ENCODE measurements at regions not wholly inside any gene's neighbourhood (a gene's known extent, or its start where the extent isn't known, plus 50 kb on each side); places are given as distances from the start of the nearest gene placed in this dataset.

DNA sequence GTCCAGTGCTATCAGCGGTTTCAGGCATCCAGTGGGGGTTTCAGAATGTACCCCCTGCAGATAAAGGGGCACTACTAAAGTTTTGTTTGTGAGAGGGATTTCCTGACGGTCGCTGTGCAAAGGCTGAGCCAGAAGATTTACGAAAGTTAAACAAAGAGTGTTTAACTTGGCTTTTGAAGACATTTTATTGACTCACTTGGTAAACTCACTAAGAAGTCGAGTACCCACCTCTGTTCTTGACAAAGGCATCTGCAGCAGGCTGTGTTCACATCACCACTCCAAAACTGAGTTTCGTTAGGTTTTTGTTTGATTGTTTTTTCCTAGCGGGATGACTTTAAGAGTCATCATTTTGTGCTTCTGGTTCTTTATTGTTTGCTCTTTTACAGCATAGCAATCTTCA lies 143.9 kb upstream of the TBL1X start:
- H3K79me2 ChIP-seq (ENCODE audit: insufficient read depth) = no peaks in the 10 kb centered on the region
- TF ChIP-seq EZH2phosphoT487 (IDR thresholded peaks at IDR 0.05; ENCODE audit: insufficient read depth, low read depth) (no peak), EZH2 (IDR thresholded peaks at IDR 0.05; ENCODE audit: insufficient read depth, poor library complexity, severe bottlenecking) (no peak)
- H3K27me3 ChIP-seq (replicated peaks; ENCODE audit: insufficient read depth) = no peaks in the 10 kb centered on the region
- no peaks in the 10 kb centered on the region for H3K36me3 ChIP-seq (ENCODE audit: low read depth)
- H2AFZ ChIP-seq = no peak overlapping the region
- H3K9ac ChIP-seq = no peak overlapping the region
- WGBS, 2 experiments (ENCODE audit: low coverage in 1 of 2, low lambda C conversion rate in 2 of 2, missing lambda C conversion rate in 2 of 2) = 70 to 78% methylated on average over 7 of the region's 7 CpGs
- H3K9me3 ChIP-seq (ENCODE audit: low read depth) = no peaks in the 10 kb centered on the region
- no peaks in the 10 kb centered on the region for H3F3A ChIP-seq (ENCODE audit: insufficient read depth)
- no peaks in the 10 kb centered on the region for H4K20me1 ChIP-seq (ENCODE audit: insufficient read depth)
- no peak for DNase-seq
- in situ Hi-C loops (cut with MboI) = no loop called here
- no peaks in the 10 kb centered on the region for H3K4me1 ChIP-seq (ENCODE audit: insufficient read depth)
- no peaks in the 10 kb centered on the region for H3K9me2 ChIP-seq (ENCODE audit: insufficient read depth)
- no peak overlapping the region for H3K4me2 ChIP-seq (ENCODE audit: unreplicated experiment)
- no peak overlapping the region for H3K27ac ChIP-seq
- no peak overlapping the region for H3K4me3 ChIP-seq

DNA sequence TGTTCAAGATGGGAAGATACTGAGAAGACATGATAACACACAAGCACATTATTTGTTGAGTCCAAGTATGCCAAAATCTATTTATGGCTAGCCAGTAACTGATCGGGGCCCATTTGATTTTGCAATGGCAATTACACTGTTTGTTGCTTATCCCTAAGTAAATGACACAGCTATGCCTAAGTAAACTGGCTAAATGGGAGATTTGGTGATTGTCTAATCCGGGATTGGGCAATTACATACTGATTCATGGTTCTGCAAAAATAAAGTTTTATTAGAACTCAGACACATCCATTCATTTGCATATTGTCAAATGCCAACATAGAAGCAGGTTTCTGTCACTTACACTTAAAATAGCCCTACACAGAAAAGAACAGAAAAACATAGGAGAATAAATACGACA lies 140.2 kb upstream of the TBL1X start:
- no peaks in the 10 kb centered on the region; the same call in 1 of the 2 replicates for H3K4me1 ChIP-seq (ENCODE audit: insufficient read depth)
- no peak overlapping the region for H3K4me3 ChIP-seq
- TF ChIP-seq EZH2phosphoT487 (IDR thresholded peaks at IDR 0.05; ENCODE audit: insufficient read depth, low read depth) (no peak), EZH2 (IDR thresholded peaks at IDR 0.05; ENCODE audit: insufficient read depth, poor library complexity, severe bottlenecking) (no peak)
- no peaks in the 10 kb centered on the region for H3K36me3 ChIP-seq (ENCODE audit: low read depth)
- H3K79me2 ChIP-seq (ENCODE audit: insufficient read depth) = no peaks in the 10 kb centered on the region
- H2AFZ ChIP-seq = no peak overlapping the region
- no peak overlapping the region for H3K4me2 ChIP-seq (ENCODE audit: unreplicated experiment)
- H3K9ac ChIP-seq = no peak overlapping the region
- WGBS, 2 experiments (ENCODE audit: low coverage in 1 of 2, low lambda C conversion rate in 2 of 2, missing lambda C conversion rate in 2 of 2) = 62 to 74% methylated on average over 3 of the region's 3 CpGs
- H3K9me3 ChIP-seq (ENCODE audit: low read depth) = no peaks in the 10 kb centered on the region
- H3K27me3 ChIP-seq (replicated peaks; ENCODE audit: insufficient read depth) = no peaks in the 10 kb centered on the region
- H4K20me1 ChIP-seq (ENCODE audit: insufficient read depth) = no peaks in the 10 kb centered on the region
- no peaks in the 10 kb centered on the region for H3K9me2 ChIP-seq (ENCODE audit: insufficient read depth)
- no peak overlapping the region for H3K27ac ChIP-seq
- in situ Hi-C loops (cut with MboI) = no loop called here
- no peak for DNase-seq
- no peaks in the 10 kb centered on the region for H3F3A ChIP-seq (ENCODE audit: insufficient read depth)

- Histone ChIP-seq H3K27ac (no peak overlapping the region), H3K4me1 (ENCODE audit: insufficient read depth) (no peaks in the 10 kb centered on the region; the same call in 1 of the 2 replicates), H3K9me2 (ENCODE audit: insufficient read depth) (no peaks in the 10 kb centered on the region), H3K27me3 (replicated peaks; ENCODE audit: insufficient read depth) (no peaks in the 10 kb centered on the region), H2AFZ (no peak overlapping the region), H4K20me1 (ENCODE audit: insufficient read depth) (no peaks in the 10 kb centered on the region), H3K4me2 (ENCODE audit: unreplicated experiment) (no peak overlapping the region), H3F3A (ENCODE audit: insufficient read depth) (no peaks in the 10 kb centered on the region), H3K36me3 (ENCODE audit: low read depth) (no peaks in the 10 kb centered on the region), H3K9ac (no peak overlapping the region), H3K4me3 (no peak overlapping the region), H3K79me2 (ENCODE audit: insufficient read depth) (no peaks in the 10 kb centered on the region), H3K9me3 (ENCODE audit: low read depth) (no peaks in the 10 kb centered on the region)
- TF ChIP-seq EZH2 (IDR thresholded peaks at IDR 0.05; ENCODE audit: insufficient read depth, poor library complexity, severe bottlenecking) = no peak
- no peak for TF ChIP-seq EZH2phosphoT487 (IDR thresholded peaks at IDR 0.05; ENCODE audit: insufficient read depth, low read depth)
- WGBS, 2 experiments (ENCODE audit: low coverage in 1 of 2, low lambda C conversion rate in 2 of 2, missing lambda C conversion rate in 2 of 2) = 62 to 69% methylated on average over 6 of the region's 6 CpGs
- DNase-seq = no peak
- in situ Hi-C loops (cut with MboI) = no loop called here
These were observed 138.5 kb upstream of the TBL1X start for GRCh38 chrX:9326369-9326768.

- no peak overlapping the region for H3K27ac ChIP-seq
These were observed 137.6 kb upstream of the TBL1X start for GRCh38 chrX:9327086-9327746.

More at GRCh38 chrX:9327086-9327746, 137.6 kb upstream of the TBL1X start:
- Histone ChIP-seq H3K9me3 (ENCODE audit: low read depth) (no peaks in the 10 kb centered on the region), H3K79me2 (ENCODE audit: insufficient read depth) (no peaks in the 10 kb centered on the region), H3K4me1 (ENCODE audit: insufficient read depth) (no peaks in the 10 kb centered on the region; the same call in 1 of the 2 replicates), H3K4me3 (no peak overlapping the region), H2AFZ (no peak overlapping the region), H3K27me3 (replicated peaks; ENCODE audit: insufficient read depth) (no peaks in the 10 kb centered on the region), H4K20me1 (ENCODE audit: insufficient read depth) (no peaks in the 10 kb centered on the region), H3F3A (ENCODE audit: insufficient read depth) (no peaks in the 10 kb centered on the region), H3K4me2 (ENCODE audit: unreplicated experiment) (no peak overlapping the region), H3K9ac (no peak overlapping the region), H3K36me3 (ENCODE audit: low read depth) (no peaks in the 10 kb centered on the region), H3K9me2 (ENCODE audit: insufficient read depth) (no peaks in the 10 kb centered on the region)
- no peak for TF ChIP-seq EZH2 (IDR thresholded peaks at IDR 0.05; ENCODE audit: insufficient read depth, poor library complexity, severe bottlenecking)
- no peak for TF ChIP-seq EZH2phosphoT487 (IDR thresholded peaks at IDR 0.05; ENCODE audit: insufficient read depth, low read depth)
- in situ Hi-C loops (cut with MboI) = no loop called here
- 89 to 97% methylated on average over 4 to 6 of the region's 6 CpGs for WGBS, 2 experiments (ENCODE audit: low coverage in 1 of 2, low lambda C conversion rate in 2 of 2, missing lambda C conversion rate in 2 of 2)
- DNase-seq = no peak

All from GM23248 (cell line).